HG03432 (cell line): ENCODE measurements at regions not wholly inside any gene's neighbourhood (a gene's known extent, or its start where the extent isn't known, plus 50 kb on each side); places are given as distances from the start of the nearest gene placed in this dataset.

ENCODE experiments used
- ATAC-seq: cut with Tn5 transposase; IDR thresholded peaks from one replicate; pipeline ENCODE4 v1.9.1; 2021; ENCODE audit warnings: mild to moderate bottlenecking, moderate library complexity; ENCODE audit not compliant: unreplicated experiment

- ATAC-seq: no peak
Measured at GRCh38 chr18:40524881-40525280, 1430.2 kb upstream of the PIK3C3 start.

- ATAC-seq: no peak
Measured at GRCh38 chr18:40523287-40523686, 1431.7 kb upstream of the PIK3C3 start.

- ATAC-seq: no peak
Measured at GRCh38 chr18:40501026-40501425, 1454.0 kb upstream of the PIK3C3 start.

- no peak for ATAC-seq
Measured at GRCh38 chr18:40494603-40495002, 1460.4 kb upstream of the PIK3C3 start.

- ATAC-seq: no peak
Measured at GRCh38 chr18:40493316-40493715, 1461.7 kb upstream of the PIK3C3 start.

- ATAC-seq: no peak
Measured at GRCh38 chr18:40489301-40489700, 1465.7 kb upstream of the PIK3C3 start.

- ATAC-seq: no peak
Measured at GRCh38 chr18:40485318-40485717, 1469.7 kb upstream of the PIK3C3 start.

GRCh38 chr18:40473221-40474029 is 1481.6 kb upstream of the PIK3C3 start:
- no peak for ATAC-seq

- ATAC-seq: no peak
Measured at GRCh38 chr18:40470723-40471122, 1484.3 kb upstream of the PIK3C3 start.

- ATAC-seq: no peak
Measured at GRCh38 chr18:40469851-40470250, 1485.2 kb upstream of the PIK3C3 start.

GRCh38 chr18:40469316-40469715 is 1485.7 kb upstream of the PIK3C3 start:
- ATAC-seq: no peak

GRCh38 chr18:40464032-40464431 is 1491.0 kb upstream of the PIK3C3 start:
- no peak for ATAC-seq

GRCh38 chr18:40453903-40454302 is 1501.1 kb upstream of the PIK3C3 start:
- ATAC-seq: no peak

GRCh38 chr18:40452599-40452998 is 1502.4 kb upstream of the PIK3C3 start:
- ATAC-seq: no peak

GRCh38 chr18:40450751-40451150 is 1504.3 kb upstream of the PIK3C3 start:
- no peak for ATAC-seq

GRCh38 chr18:40447820-40448219 is 1507.2 kb upstream of the PIK3C3 start:
- no peak for ATAC-seq

GRCh38 chr18:40440088-40440487 is 1514.9 kb upstream of the PIK3C3 start:
- ATAC-seq: no peak

GRCh38 chr18:40437517-40437916 is 1517.5 kb upstream of the PIK3C3 start:
- ATAC-seq: no peak

GRCh38 chr18:40431071-40431985 is 1523.7 kb upstream of the PIK3C3 start:
- no peak for ATAC-seq

GRCh38 chr18:40423291-40423690 is 1531.7 kb upstream of the PIK3C3 start:
- no peak for ATAC-seq

- ATAC-seq: no peak
Measured at GRCh38 chr18:40420675-40421074, 1534.4 kb upstream of the PIK3C3 start.

GRCh38 chr18:40417501-40417900 is 1537.5 kb upstream of the PIK3C3 start:
- ATAC-seq: no peak
